GM18861 (cell line): ENCODE measurements at regions not wholly inside any gene's neighbourhood (a gene's known extent, or its start where the extent isn't known, plus 50 kb on each side); places are given as distances from the start of the nearest gene placed in this dataset.
"Not testable (repeated sequence)": the region's sequence is repeated elsewhere in the genome, so short reads cannot be mapped to it uniquely, and the experiment has no call there.

Source experiments
- ATAC-seq: cut with Tn5 transposase; IDR thresholded peaks from one replicate; pipeline ENCODE4 v1.9.1; 2021; ENCODE audit not compliant: unreplicated experiment

DNA sequence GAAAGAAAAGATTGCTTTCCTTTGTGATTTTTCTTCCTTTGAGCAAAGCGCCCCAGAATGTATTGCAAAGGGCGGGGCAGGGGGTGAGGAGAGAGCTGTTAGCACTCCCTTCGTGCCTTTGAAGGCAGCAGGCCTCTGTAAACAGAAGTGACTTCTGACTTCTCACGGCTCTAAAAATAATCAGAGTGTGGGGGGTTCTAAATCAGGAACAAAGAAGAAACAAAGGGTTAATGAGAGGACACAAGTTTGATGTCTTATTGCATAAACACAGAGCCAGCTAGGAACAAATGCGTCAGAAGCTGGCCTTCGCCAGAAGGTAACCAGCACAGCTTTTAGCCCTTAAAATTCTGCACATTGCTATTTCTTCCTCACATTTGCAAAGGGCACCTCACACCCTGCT is 626.2 kb downstream of the MID1IP1 start:
- ATAC-seq: no peak

DNA sequence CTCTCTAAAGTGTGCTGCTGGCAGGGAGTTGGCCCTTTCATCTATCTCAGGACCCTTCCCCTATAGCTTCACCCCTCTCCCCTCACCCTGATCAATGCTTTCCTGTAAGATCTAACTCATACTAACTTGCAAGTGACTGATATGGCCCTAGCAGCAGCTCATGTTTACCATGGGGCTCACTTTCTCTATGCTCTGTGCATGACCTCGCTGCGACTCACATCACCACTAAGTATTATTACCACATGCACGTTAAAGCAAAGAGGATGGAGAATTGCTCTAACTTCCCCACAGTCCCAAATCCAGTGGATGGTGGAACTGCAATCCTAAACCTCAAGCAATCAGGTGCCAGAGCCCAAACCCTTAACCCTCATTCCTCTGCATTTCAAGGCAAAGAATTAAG is 626.6 kb downstream of the MID1IP1 start:
- ATAC-seq: no peak

DNA sequence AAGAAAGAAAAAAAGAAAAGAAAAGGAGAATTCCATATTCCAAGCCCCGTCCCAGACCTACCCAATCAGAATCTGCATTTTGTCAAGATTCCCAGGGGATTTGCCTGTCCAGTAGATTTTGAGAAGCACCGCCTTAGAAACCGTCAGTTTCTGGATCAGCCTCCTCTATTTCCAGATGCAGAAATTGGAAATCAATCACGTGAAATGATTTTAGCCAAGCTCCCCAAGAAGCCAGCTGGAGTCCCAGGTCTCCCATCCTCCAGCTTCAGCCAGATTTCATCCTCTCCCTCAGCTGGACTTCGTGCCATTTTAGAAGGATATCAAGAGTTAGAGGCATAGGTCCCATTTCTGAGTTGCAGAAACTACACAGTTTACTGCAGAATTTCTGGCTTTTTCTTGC is 629.3 kb downstream of the MID1IP1 start:
- no peak for ATAC-seq

DNA sequence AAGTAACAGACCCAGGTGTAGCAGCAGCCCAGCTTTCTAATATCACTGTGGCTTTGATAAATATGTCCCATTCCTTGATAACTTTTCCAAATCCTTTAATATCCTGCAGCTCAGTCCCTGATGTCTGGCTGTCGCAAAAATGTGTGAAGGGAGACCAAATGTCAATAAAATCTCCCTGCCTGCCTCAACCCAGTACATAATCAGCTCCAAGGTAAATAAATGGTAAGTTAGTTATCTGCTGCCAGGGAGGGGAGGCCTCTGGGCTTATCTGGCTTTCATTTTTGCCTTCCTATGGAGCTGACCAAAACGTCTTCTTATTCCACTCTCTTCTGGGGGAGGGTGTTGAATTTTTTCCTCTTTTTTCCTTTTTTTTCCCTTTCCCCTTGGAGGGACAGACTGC is 630.6 kb downstream of the MID1IP1 start:
- ATAC-seq: no peak

DNA sequence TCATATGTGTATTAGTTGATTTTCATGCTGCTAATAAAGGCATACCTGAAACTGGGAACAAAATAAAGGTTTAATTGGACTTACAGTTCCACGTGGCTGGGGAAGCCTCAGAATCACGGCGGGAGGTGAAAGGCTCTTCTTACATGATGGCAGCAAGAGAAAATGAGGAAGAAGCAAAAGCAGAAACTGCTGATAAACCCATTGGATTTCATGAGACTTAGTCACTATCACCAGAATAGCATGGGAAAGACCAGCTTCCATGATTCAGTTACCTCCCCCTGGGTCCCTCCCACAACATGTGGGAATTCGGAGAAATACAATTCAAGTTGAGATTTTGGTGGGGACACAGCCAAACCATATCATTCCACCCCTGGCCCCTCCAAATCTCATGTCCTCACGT is 633.4 kb downstream of the MID1IP1 start:
- ATAC-seq: not testable (repeated sequence)

DNA sequence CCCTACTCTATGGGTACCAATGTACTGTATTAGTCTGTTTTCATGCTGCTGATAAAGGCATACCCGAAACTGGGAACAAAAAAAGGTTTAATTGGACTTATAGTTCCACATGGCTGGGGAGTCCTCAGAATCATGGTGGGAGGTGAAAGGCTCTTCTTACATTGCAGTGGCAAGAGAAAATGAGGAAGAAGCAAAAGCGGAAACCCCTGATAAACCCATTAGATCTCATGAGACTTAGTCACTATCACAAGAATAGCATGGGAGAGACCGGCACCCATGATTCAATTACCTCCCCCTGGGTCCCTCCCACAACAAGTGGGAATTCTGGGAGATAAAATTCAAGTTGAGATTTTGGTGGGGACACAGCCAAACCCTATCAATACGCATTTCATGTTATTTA is 635.3 kb downstream of the MID1IP1 start:
- not testable (repeated sequence) for ATAC-seq

DNA sequence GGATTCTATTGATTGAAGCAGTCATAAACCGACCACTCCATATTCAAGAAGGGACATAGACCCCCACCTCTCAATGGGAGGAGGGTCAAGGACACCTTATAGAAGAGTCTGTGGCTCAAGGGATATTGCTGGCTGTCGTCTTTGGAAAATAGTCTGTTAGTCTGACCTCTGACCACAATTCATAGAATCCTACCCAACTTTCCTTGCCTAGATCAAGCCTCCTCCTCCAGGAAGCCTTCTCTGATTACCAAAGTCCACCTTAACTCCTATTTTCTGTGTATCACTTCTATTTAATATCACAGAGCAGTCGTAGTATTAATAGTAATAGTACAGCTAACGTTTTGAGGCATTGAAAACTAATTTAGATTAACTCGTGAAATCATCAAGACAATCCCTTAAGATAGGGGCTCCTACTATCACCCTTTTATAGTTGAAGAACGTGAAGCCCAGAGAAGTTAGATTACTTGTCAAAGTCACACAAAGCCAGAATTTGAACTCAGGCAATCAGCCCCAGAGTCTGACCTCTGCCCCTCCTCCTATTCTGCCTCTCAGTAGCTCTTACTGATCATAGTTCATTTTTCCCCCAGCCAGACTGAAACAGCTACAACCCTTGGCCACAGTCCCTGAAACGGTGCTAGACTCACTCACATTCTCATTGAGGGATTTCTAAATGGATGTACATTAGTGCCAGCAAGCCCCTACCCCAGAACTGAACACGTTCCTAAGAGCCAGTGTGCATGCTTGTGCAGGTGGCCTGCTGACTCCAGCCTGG is 636.6 kb downstream of the MID1IP1 start:
- ATAC-seq: no peak

DNA sequence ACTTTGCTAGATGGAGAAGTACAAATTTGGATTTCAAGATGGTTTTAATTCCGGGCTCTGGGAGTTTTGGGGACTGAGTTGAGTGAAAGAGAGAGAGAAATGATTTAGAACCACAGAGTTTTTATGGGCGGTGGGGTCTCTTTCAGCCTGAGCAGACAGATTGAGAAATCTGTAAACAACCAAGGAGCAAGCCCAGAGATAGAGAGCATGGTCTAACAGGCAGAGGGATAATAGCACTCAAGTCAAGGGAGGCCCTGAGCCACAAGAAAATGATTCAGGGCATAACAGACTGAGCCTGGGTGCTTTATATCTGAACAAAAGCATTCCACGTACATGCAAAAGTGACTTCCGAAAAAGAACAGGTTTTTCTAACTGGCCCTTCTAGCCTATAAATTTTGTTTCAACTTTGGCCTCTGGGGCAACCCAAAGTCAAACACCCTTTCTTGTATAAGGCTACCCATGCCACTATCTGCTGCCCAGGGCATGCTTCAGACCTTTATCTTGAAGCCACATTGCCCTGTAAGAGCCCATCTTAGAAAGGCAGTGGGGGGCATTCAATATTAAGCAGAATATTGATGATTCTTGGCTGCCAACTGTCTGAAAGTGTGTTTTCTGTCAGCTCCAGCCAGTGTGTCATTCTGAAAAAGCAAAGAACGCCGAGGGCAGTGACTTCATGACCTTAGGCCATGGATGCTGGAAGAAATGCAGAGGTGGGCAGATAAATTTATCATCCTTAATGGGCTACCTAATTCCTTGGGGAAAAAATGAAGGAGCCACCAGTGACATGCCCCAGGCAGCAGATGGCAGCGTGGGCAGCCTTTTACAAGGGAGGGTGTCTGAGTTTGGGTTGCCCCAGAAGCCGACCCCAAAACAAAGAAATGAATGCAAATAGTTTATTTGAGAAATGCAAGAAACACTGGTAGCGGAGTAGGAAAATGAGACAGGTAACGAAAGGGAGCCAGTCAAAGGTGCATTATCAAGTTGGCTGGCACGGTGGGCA is 637.6 kb downstream of the MID1IP1 start:
- ATAC-seq: no peak

DNA sequence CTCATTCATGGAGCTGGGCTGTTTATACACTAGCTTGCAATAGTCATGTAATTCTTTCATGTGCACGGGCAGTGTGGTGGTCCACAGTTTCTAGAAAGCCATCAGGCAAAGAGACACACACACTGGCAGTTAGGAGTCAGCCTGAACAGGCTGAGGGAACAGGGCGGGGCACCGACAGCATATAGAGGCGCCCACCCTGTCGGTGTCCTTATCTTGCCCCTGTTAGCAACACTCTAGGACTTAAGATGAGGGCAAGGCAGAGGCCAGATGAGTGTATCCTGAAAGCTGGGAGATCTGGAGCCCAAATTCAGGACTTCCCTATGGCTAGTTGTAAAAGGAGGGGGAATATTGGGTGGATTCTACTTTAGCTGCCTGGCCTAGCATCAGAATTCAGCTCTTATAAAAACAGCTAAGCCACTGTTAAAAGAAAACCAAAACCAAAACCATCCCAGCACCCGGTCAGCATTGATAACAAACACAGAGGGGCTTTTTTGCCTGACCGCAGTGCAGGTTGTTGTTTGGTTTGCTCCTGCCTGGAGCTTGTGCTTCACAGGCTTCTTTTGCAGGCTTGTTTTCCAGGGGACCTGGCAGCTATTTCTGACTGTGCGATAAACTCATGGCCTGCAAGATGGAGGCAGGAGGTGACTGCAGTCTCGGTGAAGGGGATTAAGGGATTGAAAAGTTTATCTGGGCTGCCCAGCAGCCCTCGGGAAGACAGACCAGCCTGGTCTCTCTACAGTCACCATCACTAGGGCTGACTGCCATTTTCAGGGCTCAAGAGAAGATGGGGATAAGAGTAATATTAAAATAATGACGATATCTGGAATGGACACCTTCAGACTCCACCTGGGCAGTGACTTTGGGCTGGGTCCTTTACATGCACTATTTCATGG is 638.9 kb downstream of the MID1IP1 start:
- ATAC-seq: peak; percentile 51

DNA sequence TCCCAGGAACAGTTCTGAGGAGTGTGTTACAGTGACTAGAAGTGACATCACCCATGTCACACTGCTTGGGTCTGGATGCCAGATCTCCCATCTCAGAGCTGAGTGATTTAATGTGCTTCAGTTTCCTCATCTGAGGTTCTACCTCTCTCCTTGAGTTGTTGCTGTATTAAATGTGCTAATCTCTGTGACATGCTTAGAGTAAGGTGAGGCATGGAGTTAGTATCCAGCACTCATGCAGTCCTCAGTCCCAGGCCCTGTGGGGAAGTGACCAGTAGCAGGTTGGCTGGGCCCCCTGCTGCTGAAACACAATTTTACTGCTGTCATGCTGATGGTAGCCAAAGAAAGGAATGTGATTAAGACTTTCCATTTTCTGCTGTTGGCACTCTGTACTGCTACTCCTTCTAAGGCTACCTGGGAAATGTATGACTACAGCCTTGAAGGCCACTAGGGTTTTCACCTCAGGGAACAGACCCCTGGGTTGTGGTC is 639.6 kb downstream of the MID1IP1 start:
- peak; percentile 21 for ATAC-seq

DNA sequence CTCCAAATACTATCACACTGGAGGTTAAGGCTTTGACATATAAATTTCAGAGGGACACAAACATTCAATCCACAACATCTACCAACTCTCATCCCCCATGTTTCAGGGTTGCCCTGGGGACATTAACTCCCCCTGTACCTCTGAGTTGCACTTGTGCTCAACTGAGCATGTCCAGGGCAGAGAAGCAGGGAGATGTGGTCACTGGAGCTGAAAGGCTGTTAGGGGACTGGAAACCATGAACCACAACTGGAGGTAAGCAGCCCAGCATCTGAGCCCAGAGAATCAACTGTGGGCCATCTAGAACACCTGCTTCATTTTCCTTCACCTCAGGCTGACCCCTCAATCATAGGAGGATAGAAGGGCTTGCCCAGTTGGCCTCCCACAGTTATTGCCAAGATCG is 641.1 kb downstream of the MID1IP1 start:
- peak; percentile 33 for ATAC-seq

DNA sequence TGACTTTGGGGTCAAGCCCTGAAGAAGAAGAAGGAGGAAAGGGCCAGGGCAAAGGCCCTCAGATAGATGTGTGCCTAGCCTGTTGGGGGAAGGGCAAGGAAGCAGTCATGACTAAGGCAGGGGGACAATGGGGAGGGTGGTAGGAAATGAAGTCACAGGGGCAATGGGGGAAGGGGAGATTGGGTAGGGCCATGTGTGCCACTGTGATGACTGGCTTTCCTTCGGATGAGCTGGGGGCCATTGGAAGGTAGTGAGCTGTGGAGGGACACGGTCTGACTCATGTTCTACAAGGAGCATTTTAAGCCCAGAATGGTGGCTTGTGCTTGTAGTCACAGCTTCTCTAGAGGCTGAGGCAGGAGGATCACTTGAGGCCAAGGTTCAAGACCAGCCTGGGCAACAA is 642.0 kb downstream of the MID1IP1 start:
- ATAC-seq: no peak

DNA sequence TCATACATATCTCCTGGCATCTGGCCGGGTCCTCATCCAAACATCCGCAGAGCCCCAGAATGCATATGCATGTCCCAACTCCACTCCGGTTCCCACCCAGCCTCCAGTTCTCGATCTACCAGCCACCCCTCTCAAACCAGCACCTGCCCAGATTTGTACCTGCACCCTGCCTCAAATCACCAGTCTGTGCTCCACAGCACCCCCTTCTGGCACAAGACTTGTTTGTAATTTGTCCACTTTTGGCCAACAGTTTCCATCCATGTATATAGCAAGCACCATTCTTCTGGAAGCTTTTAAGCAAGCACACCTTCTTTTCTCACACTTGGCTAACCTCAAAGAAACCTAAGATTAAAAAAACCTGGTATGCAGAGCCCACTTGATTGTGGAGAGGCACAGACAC is 644.1 kb downstream of the MID1IP1 start:
- ATAC-seq: no peak

DNA sequence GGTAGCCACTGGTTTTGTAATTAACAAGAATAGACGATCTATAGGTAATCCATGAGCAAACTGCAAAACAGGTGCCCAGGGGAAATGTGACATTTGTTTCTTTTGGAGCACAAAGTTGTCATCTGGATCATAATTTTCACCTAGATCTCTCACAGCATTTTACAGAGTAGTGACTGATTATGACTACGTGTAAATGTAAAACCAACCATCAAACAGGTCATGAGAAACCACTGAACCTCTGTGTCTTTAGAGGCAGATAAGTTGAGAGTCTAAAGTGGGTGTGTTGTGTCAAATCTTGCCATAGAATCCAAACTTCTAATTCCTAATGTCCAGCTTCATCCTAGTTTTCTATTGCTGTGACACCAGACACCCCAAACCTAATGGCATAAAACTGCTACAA is 648.1 kb downstream of the MID1IP1 start:
- ATAC-seq: no peak

DNA sequence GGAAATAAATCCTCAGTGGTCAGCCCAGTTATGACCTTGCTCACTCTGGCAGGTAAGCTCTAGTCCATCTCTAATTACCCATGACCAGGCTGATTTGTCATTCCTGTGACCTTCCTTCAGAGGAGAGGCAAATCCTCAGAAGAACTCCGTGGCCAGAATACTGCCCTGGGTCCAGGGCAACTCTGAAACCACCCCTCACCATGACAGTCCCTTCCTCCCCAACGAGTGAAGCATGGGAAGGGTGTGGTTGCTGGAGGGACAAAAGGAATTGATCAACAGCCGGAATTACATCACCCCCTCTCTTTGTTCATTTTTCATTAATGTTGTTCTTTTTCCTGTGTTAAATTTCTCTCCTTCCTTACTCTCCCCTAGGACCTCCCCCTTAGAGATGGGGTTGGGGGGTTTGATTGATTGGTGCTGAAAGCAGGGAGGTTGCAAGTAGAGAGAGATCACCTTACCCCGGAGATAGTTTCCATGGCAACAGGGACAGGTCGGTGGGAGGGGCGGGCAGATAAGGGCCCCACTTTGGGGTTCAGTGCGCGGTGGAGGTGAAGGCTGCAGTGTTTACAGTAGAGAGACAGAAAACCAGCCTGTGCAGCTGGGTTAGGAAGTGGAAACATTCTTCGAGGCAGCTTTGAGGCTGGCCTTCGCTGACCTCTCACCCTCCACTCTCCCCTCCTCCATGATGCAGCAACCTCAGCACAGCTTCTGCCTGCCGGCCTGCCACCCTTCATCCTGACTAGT is 647.4 kb downstream of the BCOR start:
- no peak for ATAC-seq

DNA sequence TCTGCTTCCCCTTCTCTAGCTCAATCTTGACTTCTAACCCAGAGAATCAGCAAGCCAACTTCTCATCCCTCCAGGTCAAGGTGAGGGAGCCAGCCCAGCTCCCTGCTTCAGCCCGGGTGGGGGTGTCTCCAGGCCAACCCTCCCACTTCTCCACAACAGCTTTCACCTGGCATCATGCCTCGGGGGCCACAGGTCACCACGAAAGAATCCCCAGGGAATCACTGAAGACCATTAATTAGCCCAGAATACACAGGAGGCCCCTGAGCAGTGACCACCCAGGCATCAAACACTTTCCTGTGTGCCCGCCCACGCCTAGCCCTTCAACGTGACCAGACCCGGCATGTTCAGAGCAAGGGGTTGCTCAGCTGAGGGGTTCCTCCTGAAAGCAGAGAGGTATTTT is 646.7 kb downstream of the BCOR start:
- no peak for ATAC-seq

DNA sequence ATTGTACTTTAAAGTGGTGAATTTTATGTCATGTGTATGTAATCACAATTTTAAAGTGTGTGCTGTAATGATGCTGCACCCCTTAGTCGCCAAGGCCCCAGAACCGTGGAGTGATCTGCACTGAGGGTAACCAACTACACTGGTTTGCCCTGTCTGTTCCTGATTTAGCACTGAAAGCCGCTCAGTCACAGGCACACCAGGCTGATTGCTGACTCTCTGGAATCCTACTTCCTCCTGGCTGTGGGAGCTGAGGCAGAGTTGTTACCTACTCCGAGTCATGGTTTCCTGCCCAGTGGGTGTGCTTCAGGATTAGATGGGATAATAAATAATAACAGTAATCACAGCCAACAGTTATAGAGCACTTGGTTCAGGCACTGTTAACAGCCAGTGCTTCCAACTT is 645.4 kb downstream of the BCOR start:
- no peak for ATAC-seq

DNA sequence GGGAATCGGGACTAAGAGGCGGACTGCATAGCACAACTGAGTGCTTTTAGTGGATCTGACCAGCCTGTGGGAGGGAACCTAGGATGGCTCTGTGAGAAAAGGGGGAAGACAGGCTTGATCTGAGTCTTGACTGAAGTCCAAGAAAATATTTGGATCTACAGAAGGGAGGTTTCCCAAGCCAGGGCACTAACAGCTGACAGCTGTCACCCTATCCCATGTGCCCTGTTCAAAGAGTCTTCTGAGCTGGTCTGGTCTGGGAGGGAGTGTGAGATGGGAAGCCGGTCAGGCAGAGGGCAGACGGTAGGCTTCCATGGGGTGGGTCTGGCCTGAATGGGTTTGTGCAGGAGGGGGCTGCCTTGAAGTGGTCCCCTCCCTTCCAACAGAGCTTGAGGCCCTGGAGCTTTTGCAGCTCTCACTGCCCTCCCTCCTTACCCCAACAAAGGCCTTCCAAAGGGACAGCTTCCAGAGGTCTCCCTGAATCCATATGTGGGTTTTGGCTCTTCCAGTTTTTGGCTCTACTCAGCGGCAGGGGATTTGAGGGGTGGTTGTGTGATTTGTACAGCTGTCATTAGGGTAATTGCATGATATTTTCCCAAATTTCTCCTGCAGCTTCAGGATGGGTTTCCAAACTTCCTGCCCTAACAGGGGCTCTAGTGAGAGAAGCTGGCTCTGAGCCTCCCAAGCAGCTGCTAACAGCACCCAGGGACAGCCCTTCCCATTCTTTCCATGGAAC is 643.7 kb downstream of the BCOR start:
- ATAC-seq: no peak

DNA sequence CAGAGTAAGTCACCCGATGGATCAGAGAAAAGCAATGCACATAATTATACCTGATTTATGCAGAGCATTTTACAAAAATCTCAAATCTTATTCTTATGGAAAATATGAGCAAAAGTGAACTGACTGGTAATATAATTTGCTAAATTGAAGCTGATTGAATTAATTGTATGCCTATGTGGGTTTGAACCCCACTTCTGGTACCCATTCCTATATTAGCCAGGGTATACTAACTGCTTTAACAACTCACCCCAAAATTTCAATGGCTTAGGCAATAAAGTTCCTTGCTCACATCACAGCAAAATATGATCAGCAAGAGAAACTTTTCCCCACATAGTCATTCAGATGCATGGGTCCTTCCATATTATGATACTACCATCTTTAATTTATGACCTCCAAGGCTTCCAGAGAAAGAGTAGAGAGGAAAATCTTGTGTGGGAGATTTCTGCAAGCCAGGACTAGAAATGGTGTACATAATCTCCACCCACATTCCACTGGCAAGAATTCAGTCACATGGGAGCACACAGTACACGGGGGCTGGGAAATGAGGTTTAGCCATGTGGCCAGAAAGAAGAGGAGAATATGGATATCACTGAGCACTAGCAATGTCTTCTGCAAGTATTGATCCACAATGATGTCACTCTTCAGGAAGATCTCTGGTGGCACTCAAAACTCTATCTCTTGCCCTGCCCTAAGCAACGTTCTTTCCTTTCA is 640.7 kb downstream of the BCOR start:
- ATAC-seq: no peak
